ENCODE measurements at regions not wholly inside any gene's neighbourhood (a gene's known extent, or its start where the extent isn't known, plus 50 kb on each side); places are given as distances from the start of the nearest gene placed in this dataset.
A peak's percentile ranks its signal among the peaks of the same experiment; 100 is the strongest.

DNA sequence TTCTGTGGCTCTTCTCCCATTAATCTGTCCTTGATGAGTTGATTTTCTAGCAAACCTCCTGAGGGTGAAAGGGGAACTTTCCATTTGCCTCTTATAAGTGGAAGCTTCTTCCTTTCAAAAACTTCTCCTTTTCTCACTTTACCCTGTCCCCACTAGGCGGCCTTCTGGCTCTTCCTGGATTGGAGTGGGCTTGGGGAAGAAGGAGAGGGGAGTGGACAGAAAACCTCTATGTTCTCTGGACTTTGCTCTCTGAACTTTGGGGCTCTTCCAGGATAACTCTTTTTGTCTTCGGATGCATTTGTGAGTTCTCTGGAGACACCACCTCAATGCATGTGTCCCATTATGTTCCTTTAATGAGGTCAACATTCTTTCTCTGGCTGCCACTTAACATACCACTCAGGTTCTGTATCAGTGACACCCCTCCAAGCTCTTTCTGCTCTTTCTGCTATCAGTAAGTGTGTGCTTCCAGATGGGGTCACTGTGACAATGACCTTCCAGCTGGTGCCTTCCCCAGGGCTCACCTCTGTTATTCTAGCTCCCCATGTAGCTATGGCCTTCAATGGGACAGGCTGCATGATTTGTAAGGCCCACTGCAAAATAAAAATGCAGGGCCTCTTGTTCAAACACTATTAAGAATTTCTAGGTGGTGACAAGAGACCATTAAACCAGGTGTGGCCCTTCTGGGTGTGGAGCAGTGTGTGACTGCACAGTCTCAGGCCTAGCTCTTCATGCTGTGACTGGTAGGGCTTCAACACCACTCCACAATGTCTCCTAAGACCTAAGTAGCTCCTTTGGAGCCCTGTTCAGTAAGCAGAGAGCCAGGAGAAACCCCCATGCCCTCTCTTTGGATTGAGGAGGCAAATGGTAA is 389.2 kb downstream of the EFNB2 start:
- H3K9me3 ChIP-seq (ENCODE audit: severe bottlenecking), result no peaks in the 10 kb centered on the region
- no peak overlapping the region for H3K4me3 ChIP-seq (ENCODE audit: low read depth, low read length)
- TF ChIP-seq, protein P1, sequence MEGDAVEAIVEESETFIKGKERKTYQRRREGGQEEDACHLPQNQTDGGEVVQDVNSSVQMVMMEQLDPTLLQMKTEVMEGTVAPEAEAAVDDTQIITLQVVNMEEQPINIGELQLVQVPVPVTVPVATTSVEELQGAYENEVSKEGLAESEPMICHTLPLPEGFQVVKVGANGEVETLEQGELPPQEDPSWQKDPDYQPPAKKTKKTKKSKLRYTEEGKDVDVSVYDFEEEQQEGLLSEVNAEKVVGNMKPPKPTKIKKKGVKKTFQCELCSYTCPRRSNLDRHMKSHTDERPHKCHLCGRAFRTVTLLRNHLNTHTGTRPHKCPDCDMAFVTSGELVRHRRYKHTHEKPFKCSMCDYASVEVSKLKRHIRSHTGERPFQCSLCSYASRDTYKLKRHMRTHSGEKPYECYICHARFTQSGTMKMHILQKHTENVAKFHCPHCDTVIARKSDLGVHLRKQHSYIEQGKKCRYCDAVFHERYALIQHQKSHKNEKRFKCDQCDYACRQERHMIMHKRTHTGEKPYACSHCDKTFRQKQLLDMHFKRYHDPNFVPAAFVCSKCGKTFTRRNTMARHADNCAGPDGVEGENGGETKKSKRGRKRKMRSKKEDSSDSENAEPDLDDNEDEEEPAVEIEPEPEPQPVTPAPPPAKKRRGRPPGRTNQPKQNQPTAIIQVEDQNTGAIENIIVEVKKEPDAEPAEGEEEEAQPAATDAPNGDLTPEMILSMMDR (IDR thresholded peaks at IDR 0.05; ENCODE audit: low read depth, low read length), result peak; percentile 20; the same call in 1 of the 2 replicates
- H3K27me3 ChIP-seq (ENCODE audit: insufficient read depth, low read depth, severe bottlenecking), result no peaks in the 10 kb centered on the region
- DNase-seq, result no peak
- H3K36me3 ChIP-seq, result no peaks in the 10 kb centered on the region
- H3K27ac ChIP-seq, result no peak overlapping the region

- H3K27me3 ChIP-seq (ENCODE audit: insufficient read depth, low read depth, severe bottlenecking), result no peaks in the 10 kb centered on the region
- H3K9me3 ChIP-seq (ENCODE audit: severe bottlenecking), result no peaks in the 10 kb centered on the region
- TF ChIP-seq, protein P1 (IDR thresholded peaks at IDR 0.05; ENCODE audit: low read depth, low read length), result no peak
- H3K27ac ChIP-seq, result no peak overlapping the region
- H3K4me3 ChIP-seq (ENCODE audit: low read depth, low read length), result no peak overlapping the region
- DNase-seq, result no peak
- no peaks in the 10 kb centered on the region for H3K36me3 ChIP-seq
These were observed 390.4 kb downstream of the EFNB2 start for GRCh38 chr13:106145070-106145469.

DNA sequence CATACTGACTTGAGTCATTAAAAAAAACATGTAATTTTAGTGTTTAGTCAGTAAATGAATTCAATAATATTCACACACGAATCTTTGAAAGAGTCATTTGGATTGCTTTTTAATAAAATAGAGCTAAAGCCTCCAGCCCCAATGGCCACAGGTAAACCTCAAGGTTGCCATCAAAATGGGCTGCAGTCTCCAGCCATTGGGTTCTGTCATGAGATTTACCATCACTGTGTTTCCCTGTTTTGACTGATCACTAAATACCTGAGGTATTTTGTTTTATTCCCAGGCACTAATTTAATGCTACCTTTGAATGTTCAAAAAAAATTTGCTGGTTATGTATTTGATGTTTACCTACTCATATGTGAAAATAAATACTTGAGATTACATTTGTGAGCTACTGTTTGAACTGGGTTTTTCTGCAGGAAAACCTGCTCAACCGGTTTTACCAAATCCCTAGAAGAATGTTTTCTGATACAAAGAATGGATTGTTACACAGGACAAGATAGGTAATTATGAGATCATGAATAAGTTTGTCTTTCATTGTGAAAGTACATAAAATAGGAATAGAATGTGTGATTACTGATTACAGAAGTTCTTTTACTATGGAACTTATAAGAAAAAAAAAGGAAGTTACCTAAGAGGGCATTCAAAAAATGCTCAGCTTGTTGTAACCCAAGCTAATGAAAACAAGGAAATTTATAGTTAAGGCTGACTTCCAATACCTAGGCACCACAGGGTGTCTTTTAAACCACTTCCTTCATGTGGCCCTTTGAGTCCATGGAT is 391.3 kb downstream of the EFNB2 start:
- no peak overlapping the region for H3K27ac ChIP-seq
- no peak for DNase-seq
- no peaks in the 10 kb centered on the region for H3K9me3 ChIP-seq (ENCODE audit: severe bottlenecking)
- TF ChIP-seq, protein P1 (IDR thresholded peaks at IDR 0.05; ENCODE audit: low read depth, low read length), result no peak
- no peaks in the 10 kb centered on the region for H3K36me3 ChIP-seq
- no peaks in the 10 kb centered on the region for H3K27me3 ChIP-seq (ENCODE audit: insufficient read depth, low read depth, severe bottlenecking)
- no peak overlapping the region for H3K4me3 ChIP-seq (ENCODE audit: low read depth, low read length)

GRCh38 chr13:106143392-106143791 is 392.1 kb downstream of the EFNB2 start:
- DNase-seq, result no peak
- no peaks in the 10 kb centered on the region for H3K9me3 ChIP-seq (ENCODE audit: severe bottlenecking)
- TF ChIP-seq, protein P1 (IDR thresholded peaks at IDR 0.05; ENCODE audit: low read depth, low read length), result no peak
- H3K27ac ChIP-seq, result no peak overlapping the region
- H3K36me3 ChIP-seq, result no peaks in the 10 kb centered on the region
- H3K27me3 ChIP-seq (ENCODE audit: insufficient read depth, low read depth, severe bottlenecking), result no peaks in the 10 kb centered on the region
- H3K4me3 ChIP-seq (ENCODE audit: low read depth, low read length), result no peak overlapping the region

- Histone ChIP-seq H3K4me3 (ENCODE audit: low read depth, low read length) (no peak overlapping the region), H3K9me3 (ENCODE audit: severe bottlenecking) (no peaks in the 10 kb centered on the region), H3K27me3 (ENCODE audit: insufficient read depth, low read depth, severe bottlenecking) (no peaks in the 10 kb centered on the region), H3K36me3 (no peaks in the 10 kb centered on the region), H3K27ac (no peak overlapping the region)
- no peak for DNase-seq
- TF ChIP-seq, protein P1 (IDR thresholded peaks at IDR 0.05; ENCODE audit: low read depth, low read length), result no peak
These were observed 395.0 kb downstream of the EFNB2 start for GRCh38 chr13:106140476-106140875.
